IMR-90 (cell line): ENCODE measurements at regions not wholly inside any gene's neighbourhood (a gene's known extent, or its start where the extent isn't known, plus 50 kb on each side); places are given as distances from the start of the nearest gene placed in this dataset.

Experiments used
- ATAC-seq: fragments of 200-7000 bp; cut with Tn5 transposase; 2 replicates; pipeline ENCODE4 v1.9.1; 2020; ENCODE audit warnings: low read depth, mild to moderate bottlenecking, moderate library complexity
- BruUV-seq: library from RNA; stranded (reverse); fragments of 400-500 nt; replicated peaks from 2 replicates; lab custom pipeline; 2021; lab: Mats Ljungman, UMichigan
- CTCF ChIA-PET: fragments of 300-600 bp; formaldehyde crosslinking; extraction: SDS; loops from one replicate; lab custom pipeline; 2021; ENCODE audit warnings: antibody characterized with exemption; lab: Yijun Ruan, JAX
- POLR2A ChIA-PET: fragments of 300-600 bp; sonication (Branson Sonifier 250); formaldehyde crosslinking; loops from one replicate; lab custom pipeline; 2022; ENCODE audit warnings: antibody characterized with exemption; ENCODE audit not compliant: unreplicated experiment; lab: Charles Lee
- DNase-seq: peaks from one replicate; pipeline ENCODE4 v3.0.0; 2013
- H2AFZ ChIP-seq: replicated peaks from 2 replicates; pipeline ENCODE3; 2013; ENCODE audit warnings: low read length, mild to moderate bottlenecking; ENCODE audit not compliant: poor library complexity
- H2AK5ac ChIP-seq: 2 replicates; pipeline ENCODE4 v1.6.1; 2013; ENCODE audit warnings: low read depth, low read length, inconsistent platforms
- H2AK9ac ChIP-seq: replicated peaks from 2 replicates; pipeline ENCODE3; 2013; ENCODE audit warnings: mild to moderate bottlenecking, low read depth, low read length, moderate library complexity; ENCODE audit not compliant: poor library complexity
- H2BK120ac ChIP-seq: 2 replicates; pipeline ENCODE4 v1.6.1; 2013; ENCODE audit warnings: low read depth, low read length, inconsistent platforms
- H2BK15ac ChIP-seq: 3 replicates; pipeline ENCODE4 v1.6.1; 2013; ENCODE audit warnings: low read depth, low read length, inconsistent platforms
- H2BK20ac ChIP-seq: 2 replicates; pipeline ENCODE4 v1.6.1; 2013; ENCODE audit warnings: low read depth, mild to moderate bottlenecking, inconsistent platforms, low read length, moderate library complexity
- H2BK5ac ChIP-seq: 2 replicates; pipeline ENCODE4 v1.6.1; 2013; ENCODE audit warnings: mild to moderate bottlenecking, low read depth, low read length, inconsistent platforms; ENCODE audit not compliant: poor library complexity, severe bottlenecking
- H3K14ac ChIP-seq: replicated peaks from 2 replicates; pipeline ENCODE4 v1.6.1; 2013; ENCODE audit warnings: low read depth, low read length, inconsistent platforms
- H3K18ac ChIP-seq: 2 replicates; pipeline ENCODE4 v1.6.1; 2013; ENCODE audit warnings: low read depth, low read length, control low read depth
- H3K23ac ChIP-seq: 2 replicates; pipeline ENCODE4 v1.6.1; 2013; ENCODE audit warnings: low read depth, low read length, inconsistent platforms
- H3K27ac ChIP-seq: 2 replicates; pipeline ENCODE4 v1.5.1; 2013; ENCODE audit warnings: mild to moderate bottlenecking, control low read depth, low read length; ENCODE audit not compliant: insufficient read depth
- H3K27me3 ChIP-seq: 2 replicates; pipeline ENCODE4 v1.6.1; 2013; ENCODE audit warnings: low read length; ENCODE audit not compliant: control insufficient read depth, insufficient read depth
- H3K36me3 ChIP-seq: 2 replicates; pipeline ENCODE4 v1.6.1; 2013; ENCODE audit warnings: low read length, mixed read lengths; ENCODE audit not compliant: control insufficient read depth, insufficient read depth
- H3K4ac ChIP-seq: 2 replicates; pipeline ENCODE4 v1.6.1; 2013; ENCODE audit warnings: low read depth, low read length, inconsistent platforms
- H3K4me1 ChIP-seq: 2 replicates; pipeline ENCODE4 v1.6.1; 2013; ENCODE audit warnings: low read length, mixed read lengths; ENCODE audit not compliant: control insufficient read depth, insufficient read depth
- H3K4me2 ChIP-seq: 2 replicates; pipeline ENCODE4 v1.6.1; 2013; ENCODE audit warnings: low read depth, mild to moderate bottlenecking, control low read depth, low read length, moderate library complexity
- H3K4me3 ChIP-seq: 2 replicates; pipeline ENCODE4 v1.5.1; 2013; ENCODE audit warnings: low read depth, mild to moderate bottlenecking, control low read depth, low read length, moderate library complexity; ENCODE audit not compliant: insufficient read depth
- H3K56ac ChIP-seq: 2 replicates; pipeline ENCODE4 v1.6.1; 2013; ENCODE audit warnings: low read length, inconsistent platforms; ENCODE audit not compliant: insufficient read depth; ENCODE audit errors: extremely low read depth
- H3K79me1 ChIP-seq, 2 experiments: 2 replicates each; pipeline ENCODE4 v1.6.1; 2013; ENCODE audit warnings: low read length in 2 of 2, inconsistent platforms in 1 of 2, low read depth in 1 of 2
- H3K9ac ChIP-seq: 2 replicates; pipeline ENCODE4 v1.6.1; 2013; ENCODE audit warnings: low read depth, low read length, control low read depth
- H3K9me1 ChIP-seq: 2 replicates; pipeline ENCODE4 v1.6.1; 2013; ENCODE audit warnings: low read length, inconsistent platforms; ENCODE audit not compliant: insufficient read depth
- H3K9me3 ChIP-seq: 2 replicates; pipeline ENCODE4 v1.6.1; 2013; ENCODE audit warnings: low read length; ENCODE audit not compliant: control insufficient read depth, insufficient read depth
- H4K20me1 ChIP-seq: 2 replicates; pipeline ENCODE4 v1.6.1; 2013; ENCODE audit warnings: low read length, inconsistent platforms; ENCODE audit not compliant: insufficient read depth
- H4K5ac ChIP-seq: 2 replicates; pipeline ENCODE4 v1.6.1; 2013; ENCODE audit warnings: mild to moderate bottlenecking, low read depth, low read length, control low read depth
- H4K8ac ChIP-seq, 2 experiments: 2 replicates each; pipeline ENCODE4 v1.6.1; 2013; ENCODE audit warnings: low read depth in 2 of 2, low read length in 2 of 2, control low read depth in 1 of 2, inconsistent platforms in 1 of 2
- H4K91ac ChIP-seq: 2 replicates; pipeline ENCODE4 v1.6.1; 2013; ENCODE audit warnings: low read depth, low read length, inconsistent platforms; ENCODE audit not compliant: insufficient read depth
- BHLHE40 ChIP-seq: fragments of 150-350 bp; IDR thresholded peaks from 2 replicates; pipeline ENCODE4 v1.6.1; 2016; ENCODE audit warnings: mild to moderate bottlenecking, low read depth, low read length
- dilution Hi-C: fragments of 300-500 bp; cut with HindIII; formaldehyde crosslinking; loops from one replicate; pipeline ENCODE4 v1.14.3; 2018; ENCODE audit warnings: low sequenced_read_pairs; ENCODE audit not compliant: unreplicated experiment
- in situ Hi-C: fragments of 300-500 bp; cut with MboI; formaldehyde crosslinking; loops from 3 replicates; pipeline ENCODE4 v1.14.3; 2019; ENCODE audit warnings: low sequenced_read_pairs, inconsistent platforms, mixed read lengths
- intact Hi-C: fragments of 100-400 bp; cut with micrococcal nuclease; formaldehyde crosslinking; loops from 2 replicates; pipeline ENCODE4 v1.10.0; 2022

GRCh38 chr2:203594541-203594940 lies 59.4 kb upstream of the RAPH1 start:
- Histone ChIP-seq H2BK15ac (no peak overlapping the region), H3K36me3 (no peaks in the 10 kb centered on the region), H2BK5ac (peak overlapping the region; percentile 12), H3K23ac (no peak overlapping the region), H2BK120ac (no peak overlapping the region), H4K5ac (no peak overlapping the region), H4K20me1 (no peaks in the 10 kb centered on the region), H3K9me1 (no peaks in the 10 kb centered on the region; the same call in 1 of the 2 replicates), H2AK9ac (no peak overlapping the region), H2AK5ac (no peak overlapping the region), H3K9me3 (no peaks in the 10 kb centered on the region), H4K8ac (no peak overlapping the region), H3K4ac (no peak overlapping the region), H3K56ac (no peak overlapping the region), H3K14ac (no peak overlapping the region), H2BK20ac (no peak overlapping the region), H3K18ac (peak overlapping the region; percentile 41; the same call in 1 of the 2 replicates), H3K4me2 (peak overlapping the region; percentile 50; the same call in 1 of the 2 replicates), H3K27ac (no peak overlapping the region), H3K27me3 (no peaks in the 10 kb centered on the region), H3K4me3 (no peak overlapping the region), H3K79me1 (no peaks in the 10 kb centered on the region), H3K4me1 (peaks cover 9% of the 10 kb centered on the region), H4K91ac (no peak overlapping the region), H3K9ac (no peak overlapping the region), H2AFZ (no peak overlapping the region)
- in situ Hi-C loops (no loop called here), dilution Hi-C loops (no loop called here), intact Hi-C loops (no loop called here)
- CTCF ChIA-PET = interaction anchor here (0.6 kb wide), 1 partner anchor 29 kb away, joined by 11 read pairs; no protein-coding TSS in a partner anchor
- ATAC-seq (peak; percentile 87), DNase-seq (peak; percentile 68)
- TF ChIP-seq BHLHE40 = no peak
- POLR2A ChIA-PET = no interaction called here
- no TSS peak for BruUV-seq
